ENCODE measurements at regions not wholly inside any gene's neighbourhood (a gene's known extent, or its start where the extent isn't known, plus 50 kb on each side); places are given as distances from the start of the nearest gene placed in this dataset.

DNA sequence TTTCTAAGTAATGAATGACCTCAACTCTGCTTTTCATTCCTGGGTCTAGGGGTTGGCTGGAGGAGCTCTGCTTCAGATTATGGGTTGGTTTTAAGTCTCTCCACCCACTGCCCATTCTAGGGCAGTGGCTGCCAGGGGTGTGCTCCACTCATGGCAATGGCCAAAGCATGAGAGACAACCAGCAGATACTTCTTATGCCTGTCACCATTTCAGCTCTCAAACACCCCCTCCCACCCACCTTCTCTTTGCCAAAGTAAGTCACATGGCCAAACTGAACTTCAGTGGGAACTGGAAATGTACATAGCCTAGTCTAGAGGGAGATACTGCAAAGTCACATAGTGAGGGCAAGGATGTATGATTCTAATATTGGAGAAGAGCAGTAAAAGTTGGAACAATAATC, 285.3 kb downstream of the RPLP1 start:
- DNase-seq (ENCODE audit: low spot score) = no peak

DNA sequence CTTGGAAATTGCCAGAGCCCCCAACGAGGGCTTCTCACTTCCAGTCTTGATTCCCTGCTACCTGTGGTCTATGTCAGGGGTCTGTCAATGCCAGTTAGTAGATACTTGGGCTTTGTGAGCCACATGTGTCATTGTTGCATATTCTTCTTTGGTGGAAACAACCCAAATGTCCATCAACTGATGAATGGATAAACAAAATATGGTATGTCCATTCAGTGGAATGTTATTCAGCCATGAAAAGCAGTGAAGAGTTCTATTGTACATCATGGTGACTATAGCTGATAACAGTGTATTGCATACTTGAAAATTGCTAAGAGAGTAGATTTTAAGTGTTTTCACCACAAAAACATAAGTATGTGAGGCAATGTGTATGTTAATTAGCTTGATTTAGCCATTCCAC, 288.1 kb downstream of the RPLP1 start:
- no peak for DNase-seq (ENCODE audit: low spot score)

DNA sequence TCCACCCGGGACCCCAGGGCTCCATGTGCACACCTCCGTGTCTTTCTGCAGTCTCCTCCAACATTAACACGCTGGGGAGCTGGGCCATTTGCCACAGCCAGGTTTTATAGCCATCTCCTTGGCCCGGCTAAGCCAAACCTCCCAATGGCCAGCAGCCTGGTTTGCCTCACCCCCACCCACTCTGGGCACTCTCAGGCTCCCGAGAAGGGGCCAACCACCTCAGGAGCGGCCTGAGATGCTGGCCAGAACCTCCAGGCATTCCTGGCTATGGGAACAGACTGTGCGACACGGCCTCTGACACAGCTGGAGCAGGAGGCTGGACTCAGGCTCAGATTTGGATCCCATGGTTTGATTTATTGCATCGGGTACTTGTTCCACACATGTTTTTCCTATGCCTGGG, 289.7 kb downstream of the RPLP1 start:
- DNase-seq (ENCODE audit: low spot score) = no peak

DNA sequence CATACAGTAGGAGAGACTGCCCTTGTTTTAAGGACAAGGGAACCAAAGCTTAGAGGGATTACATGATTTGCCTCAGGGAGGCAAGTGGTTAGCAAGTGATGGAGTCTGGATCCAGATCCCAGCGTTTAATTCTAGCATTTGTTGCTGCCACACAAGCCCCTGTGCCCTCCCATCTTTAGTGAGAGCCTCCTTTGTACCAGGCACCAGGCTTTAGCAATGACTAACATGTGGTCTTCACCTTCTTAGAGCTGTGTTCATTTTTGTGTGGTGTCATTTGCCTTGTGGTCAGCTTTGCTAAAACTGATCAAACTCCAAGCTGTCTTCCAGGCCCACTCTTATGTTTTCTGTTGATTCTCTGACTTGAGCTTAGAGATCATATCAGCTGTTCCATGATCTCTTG, 290.5 kb downstream of the RPLP1 start:
- no peak for DNase-seq (ENCODE audit: low spot score)

DNA sequence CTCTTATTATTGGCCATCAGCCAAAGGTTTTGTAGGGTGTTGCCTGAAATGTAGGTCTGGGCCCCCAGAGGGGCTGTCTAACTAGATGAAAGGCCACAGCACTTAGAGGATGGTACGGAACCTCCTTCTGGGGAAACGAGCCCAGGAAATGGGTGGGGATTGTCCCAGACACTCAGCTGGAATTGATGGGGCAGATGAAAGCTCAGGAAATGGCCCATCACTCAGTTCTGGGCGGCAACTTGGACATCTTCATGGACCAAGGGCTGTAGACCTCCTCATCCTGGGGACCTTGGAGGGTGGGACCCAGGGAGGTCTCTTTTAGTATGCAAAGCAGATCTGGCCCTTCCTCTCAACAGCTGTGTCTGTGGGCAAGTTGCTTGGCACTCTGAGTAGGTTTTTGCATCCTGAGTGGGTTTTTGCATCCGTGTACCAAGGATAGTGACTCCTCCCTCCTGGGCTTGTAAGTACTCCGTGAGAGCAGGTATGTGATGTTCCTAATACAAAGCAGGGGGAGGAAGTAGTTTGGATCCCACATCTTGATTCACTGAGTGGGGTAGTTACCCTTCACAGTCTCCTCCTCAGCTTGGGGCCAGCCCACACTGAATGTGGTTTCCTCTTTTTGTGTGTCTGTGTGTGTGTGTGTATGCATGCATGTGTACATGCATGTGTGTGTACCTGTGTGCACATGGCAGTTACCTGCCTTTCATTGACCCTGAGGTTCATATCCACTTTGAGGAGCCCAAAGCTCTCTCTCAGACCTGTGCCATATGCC, 292.0 kb downstream of the RPLP1 start:
- no peak for DNase-seq (ENCODE audit: low spot score)

DNA sequence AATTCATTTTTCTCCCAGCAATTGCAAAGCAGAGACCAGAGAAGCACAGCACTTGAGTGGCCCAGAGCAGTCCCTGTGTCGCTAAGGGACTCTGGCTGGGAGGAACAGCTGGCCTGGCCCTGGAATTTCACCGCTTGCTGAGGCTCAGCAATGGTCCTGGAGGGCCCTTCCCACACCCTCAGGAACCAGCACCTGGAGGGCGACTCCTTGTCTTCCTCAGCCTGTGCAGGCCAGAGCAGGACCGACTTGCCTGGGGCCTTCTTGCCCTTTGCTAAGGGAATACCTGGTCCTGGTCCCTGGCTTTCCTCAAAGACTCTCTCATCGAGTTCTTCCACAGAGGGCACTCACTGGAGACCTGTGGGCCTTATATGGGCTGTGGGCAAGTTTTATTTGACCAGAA, 294.6 kb downstream of the RPLP1 start:
- DNase-seq (ENCODE audit: low spot score) = no peak

DNA sequence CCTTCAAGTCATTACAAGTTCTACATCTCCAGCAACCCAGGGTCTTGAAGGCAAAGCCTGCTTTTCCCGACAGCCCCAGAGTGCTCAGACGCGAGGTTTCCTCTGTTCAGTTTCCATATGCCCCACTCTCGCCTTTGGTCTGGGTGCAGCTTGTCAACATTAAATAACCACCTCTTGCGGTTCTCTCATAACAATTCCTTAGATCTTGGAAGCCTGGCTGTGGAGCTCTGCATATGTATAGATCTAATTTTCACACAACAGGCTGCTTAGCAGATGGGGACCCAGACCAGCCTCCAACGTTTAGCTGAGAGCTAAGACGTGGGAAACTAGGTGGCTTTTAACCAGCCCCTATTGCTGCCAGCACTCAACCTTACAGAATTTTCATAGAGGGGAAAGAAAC, 295.5 kb downstream of the RPLP1 start:
- no peak for DNase-seq (ENCODE audit: low spot score)

DNA sequence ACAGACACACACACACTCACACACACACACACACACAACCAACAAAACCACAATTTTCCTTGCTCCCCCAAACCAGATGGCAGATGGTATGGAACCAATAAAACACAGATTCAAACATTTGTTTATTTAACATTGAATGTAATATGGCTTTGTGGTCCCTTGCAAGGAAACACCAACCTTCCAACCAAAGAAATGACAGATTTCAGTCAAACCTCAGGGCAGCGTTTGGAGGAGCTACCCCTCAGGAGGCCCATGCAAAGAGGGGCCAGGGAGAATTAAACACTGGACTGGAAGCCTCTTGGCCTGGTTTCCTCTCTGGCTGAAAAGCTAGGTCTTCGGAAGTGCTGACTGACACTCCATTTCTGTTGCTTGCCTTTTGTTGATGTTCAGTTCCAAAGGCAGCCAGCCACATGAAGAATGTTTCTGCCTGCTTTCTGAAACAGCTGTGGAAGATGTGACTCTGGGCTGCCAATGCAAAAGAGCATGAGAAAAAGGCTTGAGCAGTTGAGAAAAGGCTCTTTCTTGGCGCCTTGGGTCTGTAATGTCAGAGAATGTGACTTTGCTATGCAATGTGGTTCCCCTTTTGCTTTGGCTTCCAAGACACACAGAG, 296.1 kb downstream of the RPLP1 start:
- DNase-seq (ENCODE audit: low spot score) = no peak

DNA sequence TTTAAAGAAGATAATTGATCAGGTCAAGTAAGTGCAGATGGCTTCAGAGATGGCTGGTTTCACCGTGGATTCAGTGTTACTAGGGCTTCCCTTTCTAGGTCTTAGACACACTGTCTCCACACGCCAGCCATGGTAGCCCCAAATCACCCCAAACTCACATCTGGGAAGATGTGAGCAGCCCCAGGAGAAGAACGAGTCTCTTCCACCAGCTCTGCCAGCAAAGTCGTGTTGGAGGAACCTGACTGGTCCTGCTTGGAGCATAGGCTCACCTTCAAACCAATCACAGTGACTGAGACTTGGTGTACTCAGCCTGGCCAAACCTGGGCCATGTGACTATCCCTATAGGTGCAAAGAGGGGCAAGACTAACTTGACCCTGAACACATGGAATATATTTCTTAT, 296.7 kb downstream of the RPLP1 start:
- DNase-seq (ENCODE audit: low spot score) = no peak

DNA sequence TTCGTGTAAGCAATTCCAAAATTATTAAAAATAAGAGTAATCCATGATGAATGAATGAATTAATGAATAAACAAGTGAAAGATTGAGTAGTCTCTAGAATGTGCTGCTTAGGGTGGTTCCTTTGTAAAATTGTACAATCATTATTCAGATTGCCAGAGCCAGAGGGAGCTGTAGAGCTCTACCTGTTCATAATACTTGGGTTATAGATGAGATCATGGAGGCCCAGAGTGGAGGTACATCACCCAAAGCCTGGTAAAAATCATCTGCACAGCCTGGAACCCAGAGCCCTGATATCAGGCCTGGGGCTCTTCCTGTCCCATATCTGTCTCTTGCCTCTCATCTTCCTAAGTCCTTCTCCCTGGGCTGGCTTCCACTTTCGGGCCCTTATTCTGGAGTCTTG, 297.2 kb downstream of the RPLP1 start:
- DNase-seq (ENCODE audit: low spot score) = no peak

DNA sequence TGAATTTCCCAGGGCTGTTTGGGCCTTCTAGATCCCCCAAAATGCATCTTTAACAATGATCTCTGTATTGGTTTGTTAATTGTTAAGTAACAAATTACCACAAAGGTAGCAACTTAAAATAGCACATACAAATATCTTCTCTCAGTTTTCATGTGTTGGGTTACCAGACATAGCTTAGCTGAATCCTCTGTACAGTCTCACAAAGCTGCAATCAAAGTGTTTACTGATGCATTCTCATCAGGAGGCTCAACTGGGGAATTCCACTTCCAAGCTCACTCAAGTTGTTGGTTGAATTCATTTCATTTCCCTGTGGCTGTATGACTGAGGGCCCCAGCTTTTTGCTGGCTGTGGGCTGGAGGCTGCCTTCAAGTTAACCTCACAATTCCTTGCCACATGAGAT, 297.6 kb downstream of the RPLP1 start:
- DNase-seq (ENCODE audit: low spot score) = no peak

DNA sequence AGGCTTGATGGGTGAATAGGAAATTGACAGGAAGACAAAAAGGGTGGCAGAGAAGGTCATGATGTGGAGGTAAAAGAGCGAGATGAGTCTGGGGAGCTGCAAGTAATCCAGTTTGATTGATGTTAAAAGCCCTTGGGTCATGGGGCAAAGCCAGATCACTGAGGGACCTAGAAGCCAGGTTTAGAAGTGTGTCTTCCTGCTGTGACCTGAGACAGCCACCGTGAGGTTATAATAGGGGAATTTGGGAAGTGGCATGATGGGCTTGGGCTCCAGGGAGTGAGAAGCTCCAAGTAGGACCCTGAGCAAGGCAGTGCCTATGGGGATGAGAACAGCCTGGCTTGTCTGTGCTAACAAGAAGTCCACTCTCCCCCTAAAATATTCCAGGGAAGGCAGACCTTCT, 298.5 kb downstream of the RPLP1 start:
- DNase-seq (ENCODE audit: low spot score) = no peak

DNA sequence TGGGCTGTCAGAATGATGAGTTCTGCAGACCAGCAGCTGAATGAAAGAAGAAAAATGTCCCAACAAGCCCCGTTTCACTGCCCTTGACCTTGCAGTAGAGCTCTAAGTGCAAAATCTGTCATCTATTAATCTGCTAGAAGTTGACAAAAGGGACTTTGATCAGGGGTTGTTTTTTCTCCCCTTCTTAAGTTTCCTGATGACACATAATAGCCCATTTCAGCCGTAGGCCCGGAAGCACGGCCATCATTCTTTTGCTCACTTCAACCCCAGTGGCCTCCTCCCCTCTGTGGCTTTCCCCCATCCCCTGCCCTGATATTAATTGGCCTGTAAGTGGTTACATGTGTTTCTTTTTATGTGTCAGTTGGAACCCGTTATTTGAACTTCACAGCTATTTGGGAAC, 298.9 kb downstream of the RPLP1 start:
- no peak for DNase-seq (ENCODE audit: low spot score)

DNA sequence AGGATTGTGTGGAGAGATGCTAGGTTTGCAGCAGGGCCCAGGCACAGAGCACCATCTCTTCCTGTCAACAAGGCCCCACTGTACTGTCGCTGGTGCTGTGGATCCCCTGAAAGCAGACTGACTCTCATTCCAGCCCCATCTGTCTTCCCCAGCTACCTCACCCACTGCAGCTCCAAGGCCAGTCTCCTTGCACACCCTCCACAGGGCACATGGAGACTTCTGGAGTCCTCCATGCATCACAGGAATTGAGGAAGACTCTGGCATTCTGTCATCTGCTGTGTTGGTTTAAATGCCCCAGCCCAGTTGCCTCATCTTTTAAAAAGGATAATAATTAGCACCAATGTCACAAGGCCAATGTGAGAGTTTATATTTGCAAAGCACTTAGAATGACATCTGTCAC, 301.2 kb downstream of the RPLP1 start:
- DNase-seq (ENCODE audit: low spot score) = no peak

DNA sequence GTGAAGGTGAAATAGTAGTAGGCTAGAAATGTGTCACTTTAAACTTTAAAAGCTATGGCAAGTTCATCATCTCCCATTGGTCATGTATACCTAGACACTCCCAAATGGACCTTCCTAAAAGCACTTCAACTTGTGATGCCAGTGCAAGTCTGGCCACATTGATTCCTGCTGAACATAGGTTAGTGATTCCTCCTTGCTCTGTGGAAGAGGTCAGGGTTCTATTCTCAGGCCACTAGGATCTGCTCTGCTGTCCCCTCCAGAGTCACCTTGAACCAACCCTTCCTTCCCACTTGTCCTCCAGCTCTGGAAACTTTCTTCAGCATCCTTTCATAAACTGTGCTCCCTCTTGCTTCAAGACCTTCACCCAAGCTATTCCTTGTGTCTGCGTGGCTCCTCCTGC, 301.7 kb downstream of the RPLP1 start:
- DNase-seq (ENCODE audit: low spot score) = no peak

DNA sequence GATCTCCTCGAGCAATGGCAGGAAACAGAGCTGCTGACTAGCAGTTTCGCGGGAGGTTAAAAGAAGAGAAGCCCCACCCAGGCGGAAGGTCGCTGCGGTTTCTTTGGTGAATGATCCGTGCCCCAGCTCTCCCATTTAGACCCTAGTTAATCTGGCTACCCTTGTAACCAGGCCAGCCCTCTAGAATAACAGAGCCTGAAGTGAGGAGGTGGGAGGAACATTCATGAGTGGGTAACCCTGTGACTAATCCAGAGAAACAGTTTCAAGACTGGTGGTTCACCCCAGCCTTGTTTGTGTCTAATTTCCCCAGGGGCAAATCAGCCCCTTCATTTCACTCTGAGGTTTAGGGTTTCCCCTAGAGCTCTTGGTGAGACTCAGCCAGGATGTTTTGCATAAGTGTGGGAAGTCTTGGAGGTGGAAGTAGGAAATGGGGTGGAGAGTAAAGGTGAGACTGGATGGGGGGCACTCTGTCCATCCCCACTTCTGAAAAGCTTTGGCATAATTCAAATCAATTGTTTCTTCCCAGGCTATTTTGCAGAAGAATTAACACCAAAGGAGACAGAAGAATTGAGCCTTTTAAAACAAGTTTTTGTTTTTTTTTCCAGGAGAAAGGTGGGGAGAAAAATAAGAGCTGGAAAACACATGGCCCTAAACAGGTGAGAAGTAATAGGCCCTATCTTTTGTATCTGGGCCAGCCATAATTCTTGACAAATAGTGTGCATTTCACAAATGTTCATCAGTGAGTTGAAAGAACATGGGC, 303.1 kb downstream of the RPLP1 start:
- DNase-seq (ENCODE audit: low spot score) = no peak

DNA sequence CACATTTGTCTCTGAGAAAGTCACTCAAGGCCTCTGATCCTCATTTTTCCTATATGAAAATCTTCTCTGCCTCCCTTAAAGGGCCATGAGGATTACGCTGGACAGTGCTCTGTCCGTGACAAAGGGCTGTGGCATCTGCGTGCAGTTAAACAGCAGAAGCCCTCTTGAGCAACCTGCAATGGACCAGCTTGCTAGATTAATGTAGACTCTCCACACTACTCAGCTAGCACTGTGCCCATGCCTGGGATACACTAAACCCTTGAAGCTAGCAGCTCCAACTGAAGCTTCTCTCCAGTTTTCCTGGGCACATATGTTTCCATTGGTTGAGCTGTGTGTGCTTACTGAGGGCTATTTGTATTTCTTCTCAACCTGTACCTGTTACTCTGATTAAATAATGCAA, 303.8 kb downstream of the RPLP1 start:
- no peak for DNase-seq (ENCODE audit: low spot score)

DNA sequence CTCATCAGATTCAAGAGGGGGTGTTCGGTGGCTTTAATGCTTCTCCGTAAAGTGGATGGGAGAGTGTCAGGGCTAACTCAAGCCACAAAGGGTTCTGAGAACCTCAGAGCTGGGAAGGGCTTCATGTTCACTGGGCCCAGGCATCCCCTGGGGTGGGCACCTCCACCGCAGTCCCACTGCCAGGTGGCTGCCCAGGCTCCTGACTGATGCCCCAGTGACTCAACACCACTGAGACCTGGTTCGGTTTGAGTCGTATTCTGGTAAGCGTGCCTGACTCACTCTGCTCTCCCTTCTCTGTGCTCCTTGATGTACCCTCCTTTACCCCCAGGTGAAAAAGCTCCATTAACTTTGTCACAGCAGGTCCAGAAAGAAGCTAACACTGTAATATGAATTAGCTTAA, 304.6 kb downstream of the RPLP1 start:
- DNase-seq (ENCODE audit: low spot score) = no peak

DNA sequence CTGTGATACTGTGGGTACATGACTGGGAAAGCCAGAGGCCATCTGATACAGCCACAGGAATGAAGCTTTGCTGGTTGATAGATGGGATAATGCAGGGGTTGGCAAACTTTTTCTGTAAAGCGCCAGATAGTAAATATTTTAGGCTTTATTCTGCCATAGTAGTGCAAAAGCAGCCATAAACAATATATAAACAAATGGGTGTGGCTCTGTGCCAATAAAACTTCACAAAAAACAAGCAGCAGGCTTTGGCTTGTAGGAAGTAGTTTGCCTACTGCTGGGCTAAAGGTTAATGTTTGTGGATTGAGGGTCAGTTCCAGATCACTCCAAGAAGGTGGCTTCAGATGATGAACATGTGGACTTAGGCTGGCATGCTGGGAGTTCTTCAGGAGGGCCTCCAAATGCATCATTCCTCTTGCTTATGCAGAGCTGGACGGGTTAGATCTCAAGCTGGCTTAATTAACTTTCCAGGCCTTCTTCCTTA, 305.7 kb downstream of the RPLP1 start:
- DNase-seq (ENCODE audit: low spot score) = no peak

DNA sequence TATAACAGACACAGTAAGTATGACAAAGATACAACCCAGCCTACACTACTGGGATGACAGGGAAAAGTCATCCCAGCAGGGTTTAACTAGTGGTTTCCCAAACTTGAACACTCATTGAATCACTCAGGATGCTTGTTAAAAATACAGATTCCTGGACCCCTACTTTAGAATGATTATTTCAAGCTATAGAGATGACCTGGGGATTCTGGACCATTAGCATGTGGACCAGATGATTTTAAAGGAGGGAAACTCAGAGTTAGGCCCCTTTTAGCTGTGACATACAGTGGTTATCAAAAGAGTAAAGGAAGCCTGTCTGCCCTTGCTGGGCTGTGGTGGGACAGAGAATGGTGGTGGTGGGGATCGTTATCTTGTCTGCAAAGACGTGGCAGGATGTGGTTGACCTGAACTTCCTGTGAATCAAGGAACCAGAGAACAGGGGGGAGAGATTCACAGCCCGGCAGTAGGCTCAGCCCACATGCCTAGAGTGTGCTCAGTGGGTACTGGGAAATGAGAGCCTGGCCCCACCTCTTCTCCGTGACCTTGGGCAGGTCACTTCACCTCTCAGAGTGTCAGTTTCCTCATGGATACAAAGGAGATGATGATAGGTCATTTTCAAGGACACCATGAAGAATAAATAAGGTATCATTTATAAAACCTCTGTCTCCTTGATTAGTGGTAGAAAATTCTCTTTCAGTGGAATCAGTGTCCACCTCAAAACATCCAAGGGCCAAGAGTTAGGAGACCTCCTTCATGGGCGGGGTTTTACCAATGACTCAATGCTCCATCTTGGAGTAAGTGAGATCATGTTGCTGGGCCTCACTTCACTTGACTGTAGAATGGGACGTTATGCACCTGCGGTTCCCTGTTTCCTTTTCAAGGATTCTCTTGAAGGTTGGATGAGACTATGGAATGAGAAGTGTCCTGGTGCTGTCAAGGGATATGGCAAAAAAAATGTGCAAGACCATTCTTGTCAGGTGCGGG, 306.5 kb downstream of the RPLP1 start:
- DNase-seq (ENCODE audit: low spot score) = no peak

DNA sequence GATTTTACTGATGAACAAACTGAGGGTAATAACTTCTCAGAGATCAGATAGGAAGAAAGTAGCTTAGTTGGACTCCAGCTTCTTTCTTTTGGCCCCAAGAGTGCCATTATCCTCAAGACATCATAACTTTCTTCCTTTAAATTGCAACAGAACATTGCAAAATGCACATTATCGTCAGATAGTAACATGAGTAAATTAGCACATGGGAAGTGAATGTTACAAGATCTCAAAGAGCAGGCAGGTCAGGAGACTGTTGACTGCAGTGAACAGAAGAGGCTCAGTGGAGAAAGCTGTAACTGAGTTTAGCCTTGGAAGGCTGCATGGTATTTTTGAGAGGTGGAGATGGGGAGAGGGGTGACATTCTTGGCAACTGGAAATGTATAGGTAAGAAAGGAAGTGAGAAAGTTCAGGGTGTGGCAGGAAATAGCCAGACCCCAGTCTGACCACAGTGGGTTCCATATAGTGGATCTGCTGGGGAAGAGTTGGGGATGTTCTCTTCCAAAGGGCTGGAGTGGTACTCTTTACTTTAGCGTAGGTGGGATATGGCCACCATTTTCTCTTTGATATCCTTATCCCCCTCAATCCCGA, 307.7 kb downstream of the RPLP1 start:
- no peak for DNase-seq (ENCODE audit: low spot score)

Measured in putamen (tissue), 1 donor.